ENCODE measurements at regions not wholly inside any gene's neighbourhood (a gene's known extent, or its start where the extent isn't known, plus 50 kb on each side); places are given as distances from the start of the nearest gene placed in this dataset.

- no peak for DNase-seq (ENCODE audit: low spot score)
These were observed 152.4 kb downstream of the TOMM20 start for GRCh38 chr1:234975941-234976860.

GRCh38 chr1:234975122-234975940 lies 153.3 kb downstream of the TOMM20 start:
- no peak for DNase-seq (ENCODE audit: low spot score)

- no peak for DNase-seq (ENCODE audit: low spot score)
These were observed 155.0 kb downstream of the TOMM20 start for GRCh38 chr1:234973426-234974250.

- no peak for DNase-seq (ENCODE audit: low spot score)
These were observed 156.0 kb downstream of the TOMM20 start for GRCh38 chr1:234972411-234973191.

- DNase-seq (ENCODE audit: low spot score) = no peak
These were observed 156.9 kb downstream of the TOMM20 start for GRCh38 chr1:234971586-234972297.

- DNase-seq (ENCODE audit: low spot score) = no peak
These were observed 157.7 kb downstream of the TOMM20 start for GRCh38 chr1:234970731-234971476.

GRCh38 chr1:234970401-234970730 lies 158.3 kb downstream of the TOMM20 start:
- DNase-seq (ENCODE audit: low spot score) = no peak

GRCh38 chr1:234969581-234970400 lies 158.8 kb downstream of the TOMM20 start:
- no peak for DNase-seq (ENCODE audit: low spot score)

GRCh38 chr1:234969011-234969441 lies 159.6 kb downstream of the TOMM20 start:
- no peak for DNase-seq (ENCODE audit: low spot score)

- DNase-seq (ENCODE audit: low spot score) = no peak
These were observed 160.2 kb downstream of the TOMM20 start for GRCh38 chr1:234968451-234968850.

GRCh38 chr1:234967121-234967520 lies 161.5 kb downstream of the TOMM20 start:
- no peak for DNase-seq (ENCODE audit: low spot score)

- no peak for DNase-seq (ENCODE audit: low spot score)
These were observed 163.5 kb downstream of the TOMM20 start for GRCh38 chr1:234965111-234965510.

- DNase-seq (ENCODE audit: low spot score) = no peak
These were observed 164.5 kb downstream of the TOMM20 start for GRCh38 chr1:234963904-234964702.

GRCh38 chr1:234963180-234963903 lies 165.3 kb downstream of the TOMM20 start:
- DNase-seq (ENCODE audit: low spot score) = peak; percentile 87

- DNase-seq (ENCODE audit: low spot score) = peak; percentile 50
These were observed 166.2 kb downstream of the TOMM20 start for GRCh38 chr1:234962340-234962989.

GRCh38 chr1:234961456-234962339 lies 166.9 kb downstream of the TOMM20 start:
- DNase-seq (ENCODE audit: low spot score) = no peak

Data from germinal center (tissue), 1 donor.